ENCODE measurements at regions not wholly inside any gene's neighbourhood (a gene's known extent, or its start where the extent isn't known, plus 50 kb on each side); places are given as distances from the start of the nearest gene placed in this dataset.

- no peak for TF ChIP-seq CTCF (IDR thresholded peaks at IDR 0.05)
- no peak for TF ChIP-seq POLR2A (IDR thresholded peaks at IDR 0.05)
Observed at GRCh38 chr1:115188680-115189395, 99.5 kb upstream of the TSPAN2 start.

Data from Peyer's patch (tissue), 4 donors.